ENCODE measurements at regions not wholly inside any gene's neighbourhood (a gene's known extent, or its start where the extent isn't known, plus 50 kb on each side); places are given as distances from the start of the nearest gene placed in this dataset.
"Not testable (repeated sequence)": the region's sequence is repeated elsewhere in the genome, so short reads cannot be mapped to it uniquely, and the experiment has no call there.

GRCh38 chr21:6569152-6569551 is 3952.2 kb upstream of the TPTE start:
- TF ChIP-seq POLR2A, CTCF (IDR thresholded peaks at IDR 0.05): not testable (repeated sequence)

Measured in lower leg skin (tissue), 3 donors.